ENCODE measurements at regions not wholly inside any gene's neighbourhood (a gene's known extent, or its start where the extent isn't known, plus 50 kb on each side); places are given as distances from the start of the nearest gene placed in this dataset.

DNA sequence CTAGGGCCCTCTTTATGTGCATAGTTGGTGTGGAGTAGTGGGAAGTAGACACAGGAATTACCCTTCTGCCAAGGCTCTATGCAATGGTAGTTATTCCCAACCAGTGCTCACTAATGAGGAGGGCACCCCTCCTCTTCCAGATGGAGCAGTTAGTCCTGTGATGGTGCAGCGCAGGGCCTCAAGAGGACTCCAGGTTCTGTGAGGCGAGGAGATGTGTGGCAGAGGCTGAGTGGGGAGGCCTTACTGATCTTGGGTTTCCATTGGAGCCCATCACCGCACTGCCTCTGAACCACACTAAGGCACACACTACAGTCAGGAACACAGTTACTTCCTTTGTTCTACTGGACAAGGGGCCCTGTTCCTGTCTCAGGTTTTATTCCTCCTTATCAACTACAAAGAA is 122.5 kb upstream of the POU3F1 start:
- no peak for DNase-seq (ENCODE audit: low spot score)
- H3K4me1 ChIP-seq: no peaks in the 10 kb centered on the region
- H3K4me2 ChIP-seq: no peak overlapping the region
- no peaks in the 10 kb centered on the region for H3K36me3 ChIP-seq
- Mint-ChIP-seq H3K27ac (no peak overlapping the region), H3K4me1 (no peaks in the 10 kb centered on the region), H3K27me3 (ENCODE audit: insufficient read depth, low read depth) (peaks cover 2% of the 10 kb centered on the region), H3K9me3 (no peaks in the 10 kb centered on the region), H3K36me3 (no peaks in the 10 kb centered on the region), H3K4me3 (no peak overlapping the region)
- H3K27ac ChIP-seq: no peak overlapping the region
- no peaks in the 10 kb centered on the region for H3K79me2 ChIP-seq (ENCODE audit: low read depth)
- no peak for TF ChIP-seq EZH2phosphoT487 (IDR thresholded peaks at IDR 0.05)
- no peak overlapping the region for H3K9ac ChIP-seq
- no peaks in the 10 kb centered on the region for H3K27me3 ChIP-seq
- no peaks in the 10 kb centered on the region for H4K20me1 ChIP-seq (ENCODE audit: low read depth)
- no peaks in the 10 kb centered on the region for H3F3A ChIP-seq (ENCODE audit: low read depth)
- no peak overlapping the region for H3K4me3 ChIP-seq
- no peak overlapping the region for H2AFZ ChIP-seq (replicated peaks)
- no peaks in the 10 kb centered on the region for H3K9me3 ChIP-seq (ENCODE audit: low read depth)

GRCh38 chr1:38168365-38168764 is 121.8 kb upstream of the POU3F1 start:
- Histone ChIP-seq H3K36me3 (no peaks in the 10 kb centered on the region), H4K20me1 (ENCODE audit: low read depth) (no peaks in the 10 kb centered on the region), H3K9me3 (ENCODE audit: low read depth) (no peaks in the 10 kb centered on the region), H3K4me1 (no peaks in the 10 kb centered on the region), H3F3A (ENCODE audit: low read depth) (no peaks in the 10 kb centered on the region), H3K9ac (no peak overlapping the region), H3K4me3 (no peak overlapping the region), H2AFZ (replicated peaks) (no peak overlapping the region), H3K27me3 (no peaks in the 10 kb centered on the region), H3K27ac (no peak overlapping the region), H3K79me2 (ENCODE audit: low read depth) (no peaks in the 10 kb centered on the region), H3K4me2 (no peak overlapping the region)
- H3K4me1 Mint-ChIP-seq: no peaks in the 10 kb centered on the region
- no peak overlapping the region for H3K27ac Mint-ChIP-seq
- H3K36me3 Mint-ChIP-seq: no peaks in the 10 kb centered on the region
- TF ChIP-seq EZH2phosphoT487 (IDR thresholded peaks at IDR 0.05): no peak
- TF ChIP-seq CTCF (IDR thresholded peaks at IDR 0.05): no peak
- TF ChIP-seq EZH2 (IDR thresholded peaks at IDR 0.05): no peak
- DNase-seq (ENCODE audit: low spot score): no peak
- H3K9me3 Mint-ChIP-seq: no peaks in the 10 kb centered on the region
- no peak overlapping the region for H3K4me3 Mint-ChIP-seq
- peaks cover 2% of the 10 kb centered on the region for H3K27me3 Mint-ChIP-seq (ENCODE audit: insufficient read depth, low read depth)

DNA sequence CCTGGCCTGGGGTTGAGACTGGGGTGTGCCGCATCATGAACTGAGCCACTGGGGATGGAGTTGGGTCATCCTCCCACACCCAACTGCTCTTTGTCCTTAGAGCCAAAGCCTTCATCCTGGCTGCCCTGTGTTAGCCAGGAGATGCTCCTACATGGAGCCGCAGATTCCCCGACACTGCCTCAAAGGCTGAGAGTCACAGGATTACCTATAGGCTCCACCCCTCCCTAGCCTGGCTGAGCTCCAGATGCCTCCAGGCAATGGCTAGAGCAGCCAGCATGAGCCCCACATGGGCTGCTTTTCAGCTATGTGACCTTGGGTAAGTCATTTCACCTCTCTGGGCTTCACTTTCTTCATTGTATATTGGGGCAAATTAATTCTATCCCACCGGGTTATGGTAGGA is 119.9 kb upstream of the POU3F1 start:
- no peaks in the 10 kb centered on the region for H3K36me3 Mint-ChIP-seq
- peaks cover 2% of the 10 kb centered on the region for H3K27me3 Mint-ChIP-seq (ENCODE audit: insufficient read depth, low read depth)
- no peaks in the 10 kb centered on the region for H3K4me1 Mint-ChIP-seq
- no peaks in the 10 kb centered on the region for H3F3A ChIP-seq (ENCODE audit: low read depth)
- H3K4me3 Mint-ChIP-seq: no peak overlapping the region
- no peaks in the 10 kb centered on the region for H3K9me3 Mint-ChIP-seq
- TF ChIP-seq EZH2 (IDR thresholded peaks at IDR 0.05) (no peak), CTCF (IDR thresholded peaks at IDR 0.05) (no peak), EZH2phosphoT487 (IDR thresholded peaks at IDR 0.05) (no peak)
- no peaks in the 10 kb centered on the region for H3K36me3 ChIP-seq
- no peak overlapping the region for H3K4me2 ChIP-seq
- no peak overlapping the region for H2AFZ ChIP-seq (replicated peaks)
- H4K20me1 ChIP-seq (ENCODE audit: low read depth): no peaks in the 10 kb centered on the region
- DNase-seq (ENCODE audit: low spot score): no peak
- no peaks in the 10 kb centered on the region for H3K27me3 ChIP-seq
- no peak overlapping the region for H3K27ac ChIP-seq
- H3K9ac ChIP-seq: no peak overlapping the region
- no peak overlapping the region for H3K27ac Mint-ChIP-seq
- H3K9me3 ChIP-seq (ENCODE audit: low read depth): no peaks in the 10 kb centered on the region
- H3K4me3 ChIP-seq: no peak overlapping the region
- no peaks in the 10 kb centered on the region for H3K79me2 ChIP-seq (ENCODE audit: low read depth)
- H3K4me1 ChIP-seq: no peaks in the 10 kb centered on the region

- Mint-ChIP-seq H3K27me3 (ENCODE audit: insufficient read depth, low read depth) (peaks cover 3% of the 10 kb centered on the region), H3K27ac (no peak overlapping the region), H3K4me3 (no peak overlapping the region), H3K4me1 (peaks cover 14% of the 10 kb centered on the region), H3K36me3 (no peaks in the 10 kb centered on the region), H3K9me3 (peaks cover 12% of the 10 kb centered on the region)
- Histone ChIP-seq H3K4me1 (peaks cover 30% of the 10 kb centered on the region), H4K20me1 (ENCODE audit: low read depth) (no peaks in the 10 kb centered on the region), H3K9ac (no peak overlapping the region), H3K4me2 (peak overlapping the region; percentile 56), H3K4me3 (no peak overlapping the region), H3K27me3 (no peaks in the 10 kb centered on the region), H2AFZ (replicated peaks) (peak overlapping the region; percentile 74), H3F3A (ENCODE audit: low read depth) (peaks cover 6% of the 10 kb centered on the region), H3K36me3 (no peaks in the 10 kb centered on the region), H3K27ac (no peak overlapping the region), H3K9me3 (ENCODE audit: low read depth) (no peaks in the 10 kb centered on the region), H3K79me2 (ENCODE audit: low read depth) (no peaks in the 10 kb centered on the region)
- TF ChIP-seq EZH2 (IDR thresholded peaks at IDR 0.05) (no peak), CTCF (IDR thresholded peaks at IDR 0.05) (no peak)
- DNase-seq (ENCODE audit: low spot score): no peak
Observed at GRCh38 chr1:38153778-38154470, 107.3 kb upstream of the POU3F1 start.
